DOHH2 (cell line): ENCODE measurements at regions not wholly inside any gene's neighbourhood (a gene's known extent, or its start where the extent isn't known, plus 50 kb on each side); places are given as distances from the start of the nearest gene placed in this dataset.

Experiments
- EZH2phosphoT487 ChIP-seq: fragments of 200-600 bp; sonication (generic); IDR thresholded peaks from 2 replicates; pipeline ENCODE4 v1.6.1; 2017; ENCODE audit warnings: borderline replicate concordance, mild to moderate bottlenecking, antibody characterized with exemption, low read length, moderate library complexity, mixed read lengths
- TF ChIP-seq, protein P1 (sequence below): fragments of 200-600 bp; sonication (generic); IDR thresholded peaks from one replicate; pipeline ENCODE4 v1.5.1; 2014; ENCODE audit warnings: antibody characterized with exemption, mild to moderate bottlenecking, low read depth, low read length; ENCODE audit not compliant: poor library complexity, severe bottlenecking

DNA sequence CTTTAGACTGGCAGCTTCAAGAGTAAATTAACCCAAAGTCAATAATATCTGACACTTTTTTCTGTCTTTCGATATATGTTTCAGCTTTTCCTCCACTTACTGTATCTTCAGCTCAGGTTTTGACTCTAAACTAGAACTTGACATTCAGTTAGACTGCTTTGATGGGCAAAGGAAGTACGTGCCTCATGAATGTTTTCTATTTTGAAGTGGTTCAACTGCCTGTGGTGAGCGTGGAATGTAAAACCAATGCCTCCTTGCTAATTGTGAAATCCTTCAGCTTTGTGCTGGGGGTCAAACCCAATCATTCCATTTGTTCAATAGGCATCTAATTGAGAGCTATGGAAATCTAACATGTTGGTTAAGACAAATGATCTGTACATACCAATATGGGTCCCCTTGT is 857.0 kb upstream of the HTR2C start:
- TF ChIP-seq, protein P1, sequence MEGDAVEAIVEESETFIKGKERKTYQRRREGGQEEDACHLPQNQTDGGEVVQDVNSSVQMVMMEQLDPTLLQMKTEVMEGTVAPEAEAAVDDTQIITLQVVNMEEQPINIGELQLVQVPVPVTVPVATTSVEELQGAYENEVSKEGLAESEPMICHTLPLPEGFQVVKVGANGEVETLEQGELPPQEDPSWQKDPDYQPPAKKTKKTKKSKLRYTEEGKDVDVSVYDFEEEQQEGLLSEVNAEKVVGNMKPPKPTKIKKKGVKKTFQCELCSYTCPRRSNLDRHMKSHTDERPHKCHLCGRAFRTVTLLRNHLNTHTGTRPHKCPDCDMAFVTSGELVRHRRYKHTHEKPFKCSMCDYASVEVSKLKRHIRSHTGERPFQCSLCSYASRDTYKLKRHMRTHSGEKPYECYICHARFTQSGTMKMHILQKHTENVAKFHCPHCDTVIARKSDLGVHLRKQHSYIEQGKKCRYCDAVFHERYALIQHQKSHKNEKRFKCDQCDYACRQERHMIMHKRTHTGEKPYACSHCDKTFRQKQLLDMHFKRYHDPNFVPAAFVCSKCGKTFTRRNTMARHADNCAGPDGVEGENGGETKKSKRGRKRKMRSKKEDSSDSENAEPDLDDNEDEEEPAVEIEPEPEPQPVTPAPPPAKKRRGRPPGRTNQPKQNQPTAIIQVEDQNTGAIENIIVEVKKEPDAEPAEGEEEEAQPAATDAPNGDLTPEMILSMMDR, result no peak
- TF ChIP-seq EZH2phosphoT487, result no peak
